Lung microvascular endothelial cell (primary cell): ENCODE measurements at regions not wholly inside any gene's neighbourhood (a gene's known extent, or its start where the extent isn't known, plus 50 kb on each side); places are given as distances from the start of the nearest gene placed in this dataset.
A peak's percentile ranks its signal among the peaks of the same experiment; 100 is the strongest.
"Not testable (repeated sequence)": the region's sequence is repeated elsewhere in the genome, so short reads cannot be mapped to it uniquely, and the experiment has no call there.

ENCODE experiments used
- DNase-seq, 2 donors: peaks; one replicate each; pipeline versions ENCODE4 v3.0.0 to v3.0.0-alpha.2; 2010; ENCODE audit warnings: low read depth in 2 of 2

DNA sequence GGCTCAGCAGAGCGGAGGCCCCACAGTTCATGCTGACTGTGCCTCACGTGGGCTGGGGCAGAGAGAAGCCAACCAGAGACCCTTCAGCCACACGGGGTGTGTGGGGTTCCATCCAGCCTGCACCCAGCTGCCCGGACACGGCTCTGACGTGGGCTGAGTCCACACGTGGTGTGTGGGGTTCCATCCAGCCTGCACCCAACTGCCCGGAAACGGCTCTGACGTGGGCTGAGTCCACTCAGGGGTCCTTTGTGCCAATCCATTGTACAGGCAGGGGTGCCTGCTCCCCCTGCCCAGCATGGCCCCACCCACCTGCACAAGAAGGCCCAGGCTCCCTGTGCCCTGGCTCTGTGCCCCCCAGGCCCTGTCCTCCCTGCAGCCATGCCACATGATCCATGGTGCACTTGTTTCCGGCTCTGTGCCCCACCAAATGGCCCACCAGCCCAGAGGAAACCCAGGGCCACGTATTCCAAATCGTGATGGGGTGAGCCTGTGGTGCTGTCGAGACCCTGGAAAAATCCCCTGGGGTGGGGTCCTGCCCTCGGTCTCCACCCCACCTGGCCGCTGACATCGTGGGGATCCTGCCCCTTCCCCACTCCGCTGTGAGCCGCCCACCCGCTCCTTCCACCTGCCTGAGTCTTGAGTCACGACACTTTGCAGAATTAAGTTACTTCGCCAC is 99.3 kb upstream of the SFSWAP start:
- no peak for DNase-seq

GRCh38 chr12:131612092-131612755 is 98.7 kb upstream of the SFSWAP start:
- DNase-seq: no peak

DNA sequence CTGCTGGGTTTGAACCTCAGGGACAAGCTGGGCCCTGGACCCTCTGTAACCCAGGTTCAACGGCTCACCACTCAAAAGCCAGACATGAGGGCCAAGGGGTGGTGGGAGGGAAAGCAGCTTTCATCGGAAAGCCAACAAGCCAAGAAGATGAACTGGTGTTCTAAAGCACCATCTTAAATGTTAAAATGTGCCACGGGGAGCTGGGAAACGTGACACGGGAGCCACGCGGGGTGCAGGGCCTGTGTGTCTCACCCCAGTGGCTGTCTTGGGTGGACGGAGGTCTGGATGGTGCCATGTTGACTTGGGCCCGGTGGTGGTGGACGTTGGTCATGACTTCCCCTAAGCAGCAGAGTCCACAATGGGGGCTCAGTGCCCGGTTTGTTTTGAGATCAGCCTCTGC is 97.7 kb upstream of the SFSWAP start:
- no peak for DNase-seq

DNA sequence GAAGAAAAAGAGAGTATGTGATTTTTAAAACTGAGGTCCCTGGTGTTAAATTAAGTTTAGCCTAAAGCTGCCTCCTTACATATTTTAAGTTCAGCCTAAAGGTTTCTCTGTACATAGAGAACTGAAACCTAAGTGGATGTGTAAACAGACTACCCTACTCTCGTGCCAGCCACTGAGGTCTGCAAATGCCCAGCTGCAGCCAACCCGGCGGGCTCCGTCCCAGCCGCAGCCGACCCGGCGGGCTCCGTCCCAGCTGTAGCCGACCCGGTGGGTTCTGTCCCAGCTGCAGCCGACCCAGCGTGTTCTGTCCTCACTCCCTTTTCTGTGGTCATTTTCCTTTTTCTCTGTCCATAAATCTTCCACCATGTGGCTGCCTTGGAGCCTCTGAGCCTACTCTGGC is 97.2 kb upstream of the SFSWAP start:
- DNase-seq: no peak

DNA sequence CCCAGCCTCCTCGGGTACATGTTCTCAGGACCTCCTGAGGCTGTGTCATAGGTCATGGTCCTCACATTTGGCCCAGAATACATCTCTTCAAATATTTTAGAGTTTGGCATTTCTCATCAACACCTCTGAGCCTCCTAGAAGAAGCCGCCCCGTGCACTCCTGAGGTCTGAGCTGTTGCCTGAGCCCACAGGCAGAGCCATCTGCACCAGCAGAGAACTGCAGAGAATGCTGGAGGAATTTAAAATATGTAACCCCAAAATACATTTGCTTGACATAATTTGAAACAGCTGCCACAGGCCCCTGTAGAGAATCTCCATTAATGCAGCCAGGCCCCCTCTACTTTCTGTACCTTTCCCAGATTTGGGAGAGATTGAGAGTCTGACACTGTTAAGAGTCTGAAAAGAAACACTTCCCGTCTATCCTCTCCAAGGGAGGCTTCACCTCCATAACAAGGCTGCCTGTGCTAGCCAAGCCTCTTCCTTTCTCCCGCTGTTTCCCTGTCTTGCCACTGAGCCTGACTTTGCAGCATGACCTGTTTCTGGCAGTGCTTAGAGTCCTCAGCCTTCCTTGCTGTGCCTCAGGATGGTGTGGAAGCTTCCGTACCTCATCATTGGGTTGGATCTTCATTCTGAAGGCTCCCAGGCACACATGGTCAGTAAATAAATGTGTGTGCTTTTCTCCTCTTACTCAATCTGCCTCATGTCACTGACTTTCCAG is 95.4 kb upstream of the SFSWAP start:
- DNase-seq: no peak

DNA sequence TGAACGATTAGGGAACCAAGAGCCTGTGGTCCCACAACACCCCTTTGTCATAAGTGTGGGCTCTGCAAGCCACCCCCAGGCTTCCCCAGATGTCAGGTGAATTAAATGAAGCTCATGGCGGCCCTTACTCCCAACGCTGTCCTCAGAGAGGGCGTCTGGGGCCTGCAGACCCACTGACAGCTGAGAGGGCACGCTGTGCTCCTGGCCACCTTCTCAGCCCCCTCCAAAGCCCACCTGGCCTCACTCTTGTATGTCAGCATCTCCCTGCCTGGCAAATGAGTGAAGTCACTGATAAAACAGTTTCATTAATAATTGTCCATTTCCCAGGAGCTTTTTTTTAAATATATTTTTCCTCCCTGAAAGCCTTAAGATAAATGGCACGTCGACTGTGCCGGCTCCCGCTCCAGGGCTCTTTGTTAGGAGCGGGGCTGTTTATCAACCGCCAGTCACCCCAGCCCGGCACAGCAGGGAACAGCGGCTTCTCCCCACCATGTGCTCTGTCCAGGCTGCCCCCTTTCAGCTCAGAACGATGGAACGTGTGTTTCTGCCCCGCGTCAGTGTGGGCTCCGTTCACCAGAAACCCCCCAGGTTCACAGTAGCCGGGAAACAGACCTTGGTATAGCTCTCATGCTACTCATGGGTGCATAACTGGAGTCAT is 94.7 kb upstream of the SFSWAP start:
- no peak for DNase-seq

GRCh38 chr12:131616738-131617137 is 94.2 kb upstream of the SFSWAP start:
- no peak for DNase-seq

DNA sequence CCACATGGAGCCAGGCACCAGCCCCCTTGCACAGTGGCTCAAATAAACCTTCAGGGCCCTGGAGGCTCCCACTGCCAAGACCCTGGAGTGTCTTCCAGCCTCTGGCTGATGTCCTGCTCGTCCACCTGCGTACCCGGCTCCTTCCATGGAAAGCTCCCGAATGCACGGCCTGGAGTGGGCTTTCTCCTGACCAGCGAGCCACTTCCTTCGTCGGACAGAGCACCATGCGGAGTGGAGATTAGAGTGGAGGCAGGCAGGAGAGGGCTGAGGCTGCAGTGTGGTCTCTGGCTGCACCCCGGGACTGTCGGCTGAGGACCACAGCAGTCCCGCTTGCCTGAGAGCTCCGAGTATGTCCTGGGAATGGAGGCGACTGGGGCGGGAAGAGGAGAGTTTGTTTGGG is 93.7 kb upstream of the SFSWAP start:
- DNase-seq: no peak

GRCh38 chr12:131617596-131618302 is 93.1 kb upstream of the SFSWAP start:
- no peak for DNase-seq

DNA sequence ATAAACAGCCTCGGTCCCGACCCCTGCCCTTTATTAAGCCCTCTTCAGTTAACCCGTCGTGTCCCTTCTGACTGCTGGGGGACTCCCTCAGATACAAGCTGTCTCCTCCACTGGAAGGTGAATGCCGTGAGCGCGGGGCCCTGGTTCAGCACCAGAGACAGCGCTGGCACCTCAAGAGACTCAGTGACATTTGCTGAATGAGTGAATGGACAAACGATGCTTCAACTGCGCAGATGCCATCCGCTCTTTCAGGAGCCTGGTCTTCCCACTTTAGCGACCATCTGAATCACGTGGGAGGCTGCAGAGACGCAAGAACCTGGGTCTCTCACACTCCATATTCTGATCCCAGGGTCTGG is 92.6 kb upstream of the SFSWAP start:
- DNase-seq: peak; percentile 15 to 32

DNA sequence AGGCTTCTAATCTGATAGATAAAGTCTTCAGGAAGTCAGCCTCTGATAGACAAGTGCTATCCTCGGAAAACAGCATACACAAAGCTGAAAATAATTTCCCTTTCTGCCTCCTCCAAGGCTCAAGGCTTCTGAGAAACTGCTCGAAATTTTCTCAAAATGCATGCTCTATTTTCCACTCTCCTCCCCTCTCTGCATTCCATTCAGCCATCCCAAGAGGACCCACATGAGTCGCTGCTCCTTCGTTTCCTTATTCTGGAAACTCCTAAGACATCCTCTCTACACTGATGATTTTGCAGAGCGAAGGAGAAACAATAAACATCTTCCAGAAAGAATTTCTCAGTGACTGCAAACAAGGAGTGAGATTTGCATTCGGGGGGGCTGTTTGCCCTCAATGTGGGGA is 92.2 kb upstream of the SFSWAP start:
- no peak for DNase-seq

DNA sequence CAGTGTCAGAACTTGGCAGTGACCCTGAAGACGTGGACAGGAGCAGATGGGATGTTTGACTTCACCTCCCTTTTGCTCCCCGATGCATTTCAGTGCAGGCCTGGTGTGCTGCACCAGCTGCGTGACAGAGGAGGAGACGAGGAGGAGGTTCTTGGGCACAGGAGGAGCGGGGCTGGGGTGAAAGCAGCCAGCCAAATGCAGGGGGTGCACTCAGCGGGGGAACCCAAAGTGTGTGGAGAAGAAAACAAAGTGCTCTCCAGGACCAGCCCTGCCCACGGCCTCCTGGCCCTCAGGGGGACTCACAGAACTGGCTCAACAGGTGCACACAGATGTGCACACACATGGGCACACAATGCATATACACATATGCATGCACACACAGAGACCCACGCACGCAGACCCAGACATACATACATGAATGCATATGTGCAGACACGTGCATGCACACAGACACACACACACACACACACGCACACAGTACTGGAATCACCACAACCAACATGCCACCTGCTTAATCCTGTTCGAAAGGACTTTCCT is 91.7 kb upstream of the SFSWAP start:
- DNase-seq: no peak

DNA sequence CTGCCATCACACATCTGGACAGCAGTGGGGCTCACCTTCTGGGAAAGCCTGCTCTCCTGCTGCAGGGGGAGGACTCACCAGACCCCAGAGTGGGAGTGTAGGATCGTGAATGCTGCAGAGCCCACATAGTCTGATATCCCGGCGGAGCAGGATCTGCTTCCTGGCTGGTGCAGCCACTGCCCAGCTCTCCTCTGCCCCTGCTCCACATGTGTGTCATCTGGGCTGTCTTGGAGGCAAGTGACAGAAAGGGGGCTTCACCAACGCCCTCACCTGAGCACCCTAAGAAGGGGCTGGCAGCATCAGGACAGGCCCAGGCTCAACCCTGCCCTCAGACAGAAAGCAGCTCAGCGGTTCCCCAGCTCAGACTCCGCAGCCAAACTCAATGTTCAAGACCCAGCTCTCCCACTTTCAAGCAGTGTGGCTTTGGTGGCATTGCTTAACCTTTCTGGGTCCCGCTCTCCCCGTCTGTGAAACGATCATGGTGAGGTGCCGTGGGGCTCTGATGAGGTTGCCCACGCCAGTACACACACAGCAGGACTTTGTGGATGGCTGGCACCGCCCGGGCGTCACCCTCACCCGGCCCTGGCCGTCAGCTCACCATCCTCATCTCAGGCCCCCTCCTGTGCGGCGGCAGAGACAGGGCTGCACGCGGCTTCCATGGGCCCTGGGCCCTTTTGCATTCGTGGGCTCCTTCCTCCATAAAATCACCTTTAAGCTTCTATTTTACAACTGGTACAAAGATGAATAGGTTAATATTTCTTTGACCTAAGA is 91.0 kb upstream of the SFSWAP start:
- no peak for DNase-seq

DNA sequence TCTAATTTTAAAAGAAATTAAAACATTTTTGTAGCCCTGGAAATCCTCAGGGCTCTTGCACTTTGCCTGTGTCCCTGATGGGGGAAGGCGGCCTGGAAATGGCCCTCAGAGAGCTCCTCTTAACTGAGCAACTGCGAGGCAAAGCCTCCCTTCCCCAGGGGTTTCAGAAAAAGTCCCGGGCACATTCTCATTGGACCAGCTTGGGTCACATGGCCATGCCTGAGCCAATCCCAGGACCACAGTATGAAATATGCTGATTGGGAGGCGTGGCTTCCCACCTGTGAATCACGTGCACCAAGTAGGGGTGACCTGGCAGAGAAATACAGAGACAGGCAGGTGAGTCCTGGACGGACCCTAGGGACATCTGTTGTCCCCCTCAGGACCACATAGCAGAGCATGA is 90.4 kb upstream of the SFSWAP start:
- no peak for DNase-seq

DNA sequence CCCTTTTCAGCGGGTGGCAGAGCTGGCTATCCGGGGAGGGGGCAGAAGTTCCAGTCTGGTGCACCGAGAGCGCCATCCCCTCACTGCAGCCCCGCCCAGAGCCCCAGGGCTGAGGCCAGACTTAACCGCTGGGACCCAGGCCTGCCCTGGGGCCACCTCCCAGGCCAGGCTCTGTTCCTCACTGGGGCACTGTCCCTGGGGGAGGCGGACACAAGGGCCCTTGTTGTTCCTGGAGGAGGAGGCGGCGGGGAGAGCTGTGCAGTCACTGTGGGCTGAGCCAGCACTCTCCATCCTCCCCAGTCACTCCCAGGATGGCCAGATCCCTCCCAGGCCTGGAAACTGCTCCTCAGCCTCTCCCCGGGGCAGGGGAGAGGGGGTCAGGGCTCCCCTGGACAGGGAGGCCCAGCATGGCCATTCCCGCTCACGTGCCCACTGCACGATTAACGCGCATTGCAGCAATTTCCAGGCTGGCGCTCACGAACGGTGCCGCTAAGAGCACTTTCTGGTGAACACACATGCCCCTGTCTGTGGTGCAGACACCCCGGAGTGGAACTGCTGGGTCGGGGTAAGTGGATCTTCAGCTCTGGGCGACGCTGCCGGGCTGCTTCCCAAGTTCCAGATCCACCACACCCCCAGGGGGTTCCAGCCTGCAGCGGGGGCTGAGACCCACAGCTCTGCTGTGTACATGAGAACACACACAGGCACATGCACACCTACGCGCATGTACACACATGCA is 89.8 kb upstream of the SFSWAP start:
- no peak for DNase-seq

- DNase-seq: no peak
These were observed 89.0 kb upstream of the SFSWAP start for GRCh38 chr12:131621701-131622421.

DNA sequence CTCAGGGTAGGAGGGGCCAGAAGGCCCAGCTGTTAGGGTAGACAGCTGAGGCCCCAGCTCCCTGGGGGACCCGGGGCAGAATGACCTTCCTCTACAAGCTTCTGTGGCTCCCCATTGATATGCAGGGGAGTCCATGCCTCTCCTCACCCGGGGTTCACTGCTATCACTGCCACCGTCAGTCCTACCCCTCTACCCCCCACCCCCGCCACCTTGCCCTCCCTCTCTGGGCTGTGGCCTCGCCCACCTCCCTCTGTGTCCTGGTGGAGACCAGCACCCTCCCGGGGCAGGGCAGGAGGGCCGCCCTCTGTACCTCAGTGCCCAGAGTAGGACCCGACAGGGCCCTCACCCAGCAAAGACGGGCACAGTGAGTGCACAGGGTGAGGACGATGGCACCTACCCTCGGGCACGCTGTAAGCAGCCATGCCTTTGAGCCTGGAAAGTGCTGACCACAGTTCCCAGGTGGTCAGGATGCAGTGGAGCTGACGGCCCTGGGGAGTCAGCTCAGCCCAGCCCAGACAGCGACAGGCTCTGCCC is 88.4 kb upstream of the SFSWAP start:
- no peak for DNase-seq

GRCh38 chr12:131623404-131624368 is 87.2 kb upstream of the SFSWAP start:
- not testable (repeated sequence) for DNase-seq
